ENCODE measurements at regions not wholly inside any gene's neighbourhood (a gene's known extent, or its start where the extent isn't known, plus 50 kb on each side); places are given as distances from the start of the nearest gene placed in this dataset.

DNA sequence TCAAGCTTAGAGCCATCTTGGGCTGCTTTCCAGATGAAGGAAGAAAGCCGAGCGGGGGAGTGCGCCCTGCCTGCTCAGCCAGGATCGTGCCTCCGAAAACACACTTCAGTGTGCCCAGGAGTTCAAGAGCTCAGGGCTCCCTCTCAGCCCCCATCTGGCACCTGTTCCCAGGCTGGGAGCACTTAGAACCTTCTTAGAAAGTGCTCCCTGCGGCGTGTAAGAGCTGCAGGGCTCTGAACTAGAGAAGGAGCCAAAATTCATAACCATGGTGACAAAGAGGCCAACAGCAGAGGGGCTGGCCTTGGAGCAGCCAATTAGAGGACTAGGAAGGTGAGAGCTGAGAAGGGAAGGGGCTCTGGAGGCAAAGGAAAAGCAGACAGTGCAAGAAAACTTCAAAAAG lies 59.0 kb upstream of the TNRC6C start:
- DNase-seq, result no peak

DNA sequence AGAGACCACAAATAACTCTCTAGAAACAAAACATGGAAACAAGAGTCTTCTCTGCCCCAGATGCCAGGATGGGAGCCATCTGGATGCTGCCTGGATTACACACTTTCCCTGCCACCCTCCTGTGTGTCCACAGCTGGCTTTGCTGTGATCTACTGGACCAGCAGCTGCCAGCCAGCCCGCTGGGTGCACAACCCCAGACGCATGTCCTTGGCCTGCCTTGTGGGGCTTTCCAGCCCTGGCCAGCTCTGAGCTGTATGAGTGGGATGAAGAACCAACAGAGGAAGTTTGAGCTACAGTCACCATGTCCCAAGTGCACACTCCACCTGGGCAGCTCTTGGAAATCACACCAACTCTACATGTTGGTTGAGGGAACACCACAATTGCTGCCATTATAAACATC lies 57.0 kb upstream of the TNRC6C start:
- no peak for DNase-seq

GRCh38 chr17:77905266-77905665 lies 53.2 kb upstream of the TNRC6C start:
- DNase-seq, result no peak

- no peak for DNase-seq
These were observed 52.7 kb upstream of the TNRC6C start for GRCh38 chr17:77905766-77906165.

DNA sequence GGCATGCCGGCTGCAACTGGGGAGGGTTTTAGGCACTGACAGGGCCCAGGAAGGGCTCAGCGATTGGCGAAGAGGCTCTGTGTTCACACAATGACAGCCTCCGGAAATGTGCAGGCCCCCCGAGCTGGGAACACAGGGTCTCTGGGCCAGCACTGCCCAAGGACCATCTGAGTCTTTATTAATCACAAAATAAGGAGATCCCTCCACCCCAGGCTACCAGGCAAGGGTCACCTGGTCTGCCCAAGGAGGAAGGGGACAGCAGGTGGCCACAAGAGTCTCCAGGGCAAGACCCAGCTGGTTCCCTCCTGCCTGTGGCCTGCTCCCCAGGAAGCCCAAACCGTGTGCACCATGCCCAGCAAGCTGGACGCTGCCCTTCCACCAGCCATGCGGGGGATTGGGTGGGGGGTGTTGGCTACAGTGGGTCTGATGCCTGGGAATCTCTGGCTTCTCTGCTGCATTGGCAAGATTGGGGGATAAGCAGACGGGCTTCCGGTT lies 52.1 kb upstream of the TNRC6C start:
- no peak for DNase-seq

- no peak for DNase-seq
These were observed 50.7 kb upstream of the TNRC6C start for GRCh38 chr17:77907497-77908461.

- DNase-seq, result no peak
These were observed 50.0 kb upstream of the TNRC6C start for GRCh38 chr17:77908501-77908900.
